ENCODE measurements at regions not wholly inside any gene's neighbourhood (a gene's known extent, or its start where the extent isn't known, plus 50 kb on each side); places are given as distances from the start of the nearest gene placed in this dataset.

GRCh38 chr10:88094795-88095194 lies 231.4 kb downstream of the PTEN start:
- no peak overlapping the region for H3K4me3 Mint-ChIP-seq
- H3K36me3 Mint-ChIP-seq: no peaks in the 10 kb centered on the region
- no peak for TF ChIP-seq CTCF (conservative IDR thresholded peaks at IDR 0.05)
- no peak for DNase-seq (ENCODE audit: extremely low spot score, unreplicated experiment)
- H3K27me3 Mint-ChIP-seq: no peaks in the 10 kb centered on the region
- peaks cover 6% of the 10 kb centered on the region for H3K4me1 Mint-ChIP-seq (ENCODE audit: unreplicated experiment)
- no peak overlapping the region for H3K27ac Mint-ChIP-seq
- H3K9me3 Mint-ChIP-seq: no peaks in the 10 kb centered on the region

GRCh38 chr10:88095223-88095721 lies 231.8 kb downstream of the PTEN start:
- Mint-ChIP-seq H3K36me3 (no peaks in the 10 kb centered on the region), H3K27ac (no peak overlapping the region), H3K9me3 (no peaks in the 10 kb centered on the region), H3K4me1 (ENCODE audit: unreplicated experiment) (peaks cover 6% of the 10 kb centered on the region), H3K4me3 (no peak overlapping the region), H3K27me3 (no peaks in the 10 kb centered on the region)
- TF ChIP-seq CTCF (conservative IDR thresholded peaks at IDR 0.05): no peak
- DNase-seq (ENCODE audit: extremely low spot score, unreplicated experiment): no peak

GRCh38 chr10:88095778-88096431 lies 232.5 kb downstream of the PTEN start:
- no peaks in the 10 kb centered on the region for H3K9me3 Mint-ChIP-seq
- no peak overlapping the region for H3K4me3 Mint-ChIP-seq
- H3K4me1 Mint-ChIP-seq (ENCODE audit: unreplicated experiment): peaks cover 6% of the 10 kb centered on the region
- no peaks in the 10 kb centered on the region for H3K27me3 Mint-ChIP-seq
- no peak overlapping the region for H3K27ac Mint-ChIP-seq
- no peak for DNase-seq (ENCODE audit: extremely low spot score, unreplicated experiment)
- H3K36me3 Mint-ChIP-seq: no peaks in the 10 kb centered on the region
- no peak for TF ChIP-seq CTCF (conservative IDR thresholded peaks at IDR 0.05)

- Mint-ChIP-seq H3K9me3 (no peaks in the 10 kb centered on the region), H3K27ac (no peak overlapping the region), H3K27me3 (no peaks in the 10 kb centered on the region), H3K4me1 (ENCODE audit: unreplicated experiment) (peaks cover 6% of the 10 kb centered on the region), H3K36me3 (no peaks in the 10 kb centered on the region), H3K4me3 (no peak overlapping the region)
- no peak for TF ChIP-seq CTCF (conservative IDR thresholded peaks at IDR 0.05)
- DNase-seq (ENCODE audit: extremely low spot score, unreplicated experiment): no peak
Measured at GRCh38 chr10:88097092-88097516, 233.7 kb downstream of the PTEN start.

GRCh38 chr10:88097536-88097935 lies 234.1 kb downstream of the PTEN start:
- H3K36me3 Mint-ChIP-seq: no peaks in the 10 kb centered on the region
- TF ChIP-seq CTCF (conservative IDR thresholded peaks at IDR 0.05): no peak
- H3K27me3 Mint-ChIP-seq: no peaks in the 10 kb centered on the region

More at GRCh38 chr10:88097536-88097935, 234.1 kb downstream of the PTEN start:
- Mint-ChIP-seq H3K4me3 (no peak overlapping the region), H3K9me3 (no peaks in the 10 kb centered on the region), H3K27ac (no peak overlapping the region), H3K4me1 (ENCODE audit: unreplicated experiment) (peaks cover 6% of the 10 kb centered on the region)
- no peak for DNase-seq (ENCODE audit: extremely low spot score, unreplicated experiment)

Data from type B pancreatic cell (in vitro differentiated cells).